Ishikawa (cell line): ENCODE measurements at regions not wholly inside any gene's neighbourhood (a gene's known extent, or its start where the extent isn't known, plus 50 kb on each side); places are given as distances from the start of the nearest gene placed in this dataset.

Experiments used
- CEBPB ChIP-seq: IDR thresholded peaks from 2 replicates; pipeline ENCODE4 v1.6.1; 2012
- CREB1 ChIP-seq: IDR thresholded peaks from 2 replicates; pipeline ENCODE4 v1.6.1; 2012; ENCODE audit warnings: low read depth
- EGR1 ChIP-seq: IDR thresholded peaks from 2 replicates; pipeline ENCODE4 v1.6.1; 2012
- EP300 ChIP-seq: IDR thresholded peaks from 2 replicates; pipeline ENCODE4 v1.6.1; 2012; ENCODE audit warnings: borderline replicate concordance
- FOXM1 ChIP-seq: IDR thresholded peaks from 2 replicates; pipeline ENCODE4 v1.6.1; 2012; ENCODE audit warnings: low read depth, borderline replicate concordance
- NFIC ChIP-seq: IDR thresholded peaks from 2 replicates; pipeline ENCODE4 v1.6.1; 2012
- RAD21 ChIP-seq: IDR thresholded peaks from 2 replicates; pipeline ENCODE4 v1.6.1; 2012; ENCODE audit warnings: low read depth
- TAF1 ChIP-seq: IDR thresholded peaks from 2 replicates; pipeline ENCODE4 v1.6.1; 2012; ENCODE audit warnings: low read depth, mild to moderate bottlenecking
- TCF12 ChIP-seq: IDR thresholded peaks from 2 replicates; pipeline ENCODE4 v1.6.1; 2012; ENCODE audit warnings: low read depth
- TEAD4 ChIP-seq: IDR thresholded peaks from 2 replicates; pipeline ENCODE4 v1.6.1; 2012
- YY1 ChIP-seq: IDR thresholded peaks from 2 replicates; pipeline ENCODE4 v1.6.1; 2012; ENCODE audit warnings: low read depth
- ZBTB7A ChIP-seq: IDR thresholded peaks from 2 replicates; pipeline ENCODE4 v1.6.1; 2012; ENCODE audit warnings: low read depth
- TF ChIP-seq, protein P1 (sequence below): IDR thresholded peaks from 2 replicates; pipeline ENCODE4 v1.6.1; 2012
- TF ChIP-seq, protein P2 (sequence below): IDR thresholded peaks from 2 replicates; pipeline ENCODE4 v1.6.1; 2012; ENCODE audit warnings: low read depth, mild to moderate bottlenecking
- TF ChIP-seq, protein P3 (sequence below): IDR thresholded peaks from 2 replicates; pipeline ENCODE4 v1.6.1; 2012

DNA sequence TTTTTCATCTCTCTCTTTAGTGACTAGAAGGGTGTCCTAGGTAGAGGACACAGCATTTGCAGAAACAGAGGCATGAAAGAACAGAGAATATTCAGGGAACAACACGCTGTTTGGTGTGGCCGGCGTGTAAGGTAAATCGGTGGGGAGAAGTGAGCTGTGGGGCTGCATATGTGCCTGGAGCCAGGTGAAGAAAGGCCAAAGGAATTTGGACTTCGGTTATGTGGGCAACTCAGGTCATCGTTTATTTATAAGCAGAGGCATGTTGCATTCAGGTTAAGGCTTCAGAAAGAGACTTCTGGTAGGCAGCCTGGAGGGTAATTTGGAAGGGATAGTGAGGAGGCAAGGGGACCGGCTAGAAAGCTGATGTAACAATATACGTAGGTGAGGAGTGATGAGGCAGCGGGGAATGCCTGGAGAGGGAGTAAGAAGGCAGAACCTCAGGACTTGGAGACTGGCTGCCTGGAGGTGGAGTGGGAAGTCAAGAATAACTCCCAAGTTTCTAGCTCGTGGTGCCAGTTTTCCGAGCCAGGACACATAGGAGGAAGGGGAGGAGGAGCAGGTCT lies 64.1 kb upstream of the ACOT11 start:
- no peak for TF ChIP-seq RAD21
- TF ChIP-seq TAF1, result no peak
- no peak for TF ChIP-seq FOXM1
- TF ChIP-seq, protein P1, sequence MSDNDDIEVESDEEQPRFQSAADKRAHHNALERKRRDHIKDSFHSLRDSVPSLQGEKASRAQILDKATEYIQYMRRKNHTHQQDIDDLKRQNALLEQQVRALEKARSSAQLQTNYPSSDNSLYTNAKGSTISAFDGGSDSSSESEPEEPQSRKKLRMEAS, result no peak
- TF ChIP-seq EP300, result no peak
- no peak for TF ChIP-seq ZBTB7A
- TF ChIP-seq TEAD4, result no peak
- TF ChIP-seq, protein P2, sequence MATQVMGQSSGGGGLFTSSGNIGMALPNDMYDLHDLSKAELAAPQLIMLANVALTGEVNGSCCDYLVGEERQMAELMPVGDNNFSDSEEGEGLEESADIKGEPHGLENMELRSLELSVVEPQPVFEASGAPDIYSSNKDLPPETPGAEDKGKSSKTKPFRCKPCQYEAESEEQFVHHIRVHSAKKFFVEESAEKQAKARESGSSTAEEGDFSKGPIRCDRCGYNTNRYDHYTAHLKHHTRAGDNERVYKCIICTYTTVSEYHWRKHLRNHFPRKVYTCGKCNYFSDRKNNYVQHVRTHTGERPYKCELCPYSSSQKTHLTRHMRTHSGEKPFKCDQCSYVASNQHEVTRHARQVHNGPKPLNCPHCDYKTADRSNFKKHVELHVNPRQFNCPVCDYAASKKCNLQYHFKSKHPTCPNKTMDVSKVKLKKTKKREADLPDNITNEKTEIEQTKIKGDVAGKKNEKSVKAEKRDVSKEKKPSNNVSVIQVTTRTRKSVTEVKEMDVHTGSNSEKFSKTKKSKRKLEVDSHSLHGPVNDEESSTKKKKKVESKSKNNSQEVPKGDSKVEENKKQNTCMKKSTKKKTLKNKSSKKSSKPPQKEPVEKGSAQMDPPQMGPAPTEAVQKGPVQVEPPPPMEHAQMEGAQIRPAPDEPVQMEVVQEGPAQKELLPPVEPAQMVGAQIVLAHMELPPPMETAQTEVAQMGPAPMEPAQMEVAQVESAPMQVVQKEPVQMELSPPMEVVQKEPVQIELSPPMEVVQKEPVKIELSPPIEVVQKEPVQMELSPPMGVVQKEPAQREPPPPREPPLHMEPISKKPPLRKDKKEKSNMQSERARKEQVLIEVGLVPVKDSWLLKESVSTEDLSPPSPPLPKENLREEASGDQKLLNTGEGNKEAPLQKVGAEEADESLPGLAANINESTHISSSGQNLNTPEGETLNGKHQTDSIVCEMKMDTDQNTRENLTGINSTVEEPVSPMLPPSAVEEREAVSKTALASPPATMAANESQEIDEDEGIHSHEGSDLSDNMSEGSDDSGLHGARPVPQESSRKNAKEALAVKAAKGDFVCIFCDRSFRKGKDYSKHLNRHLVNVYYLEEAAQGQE, result no peak
- no peak for TF ChIP-seq TCF12
- TF ChIP-seq CEBPB, result no peak
- TF ChIP-seq YY1, result no peak
- no peak for TF ChIP-seq EGR1
- TF ChIP-seq CREB1, result no peak
- TF ChIP-seq NFIC, result no peak

DNA sequence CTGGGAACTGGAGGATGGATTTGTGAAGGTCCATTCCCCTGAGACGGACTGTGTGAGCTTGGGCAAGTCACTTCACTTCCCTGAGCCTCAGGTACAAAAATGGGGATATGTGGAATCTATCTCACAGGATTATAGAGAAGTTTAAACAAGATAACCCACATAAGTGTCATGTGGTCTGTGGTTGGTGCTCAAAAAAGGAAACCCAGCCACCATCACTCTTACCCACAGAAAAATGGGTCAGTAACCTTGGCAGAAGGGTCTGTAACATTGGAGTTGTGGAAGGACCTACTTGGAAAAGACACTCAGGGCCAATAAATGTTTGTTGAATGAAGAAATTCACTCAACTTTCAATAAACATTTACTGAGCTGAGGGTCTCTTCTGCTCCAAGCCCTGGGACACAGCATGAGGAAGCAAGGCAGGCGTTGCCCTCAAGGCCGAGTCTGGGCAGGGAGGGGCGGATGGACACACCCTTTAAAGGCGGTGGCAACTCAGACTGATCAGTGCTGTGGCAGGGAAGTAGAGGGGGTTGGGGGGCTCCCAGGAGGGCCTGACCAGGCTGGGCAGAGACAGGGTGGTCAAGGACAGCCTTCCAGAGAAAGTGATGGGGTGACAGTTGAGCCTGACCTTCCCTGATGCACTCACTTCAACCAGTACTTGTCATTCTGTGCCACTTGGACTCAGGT lies 66.7 kb upstream of the ACOT11 start:
- no peak for TF ChIP-seq TCF12
- no peak for TF ChIP-seq ZBTB7A
- TF ChIP-seq, protein P3, sequence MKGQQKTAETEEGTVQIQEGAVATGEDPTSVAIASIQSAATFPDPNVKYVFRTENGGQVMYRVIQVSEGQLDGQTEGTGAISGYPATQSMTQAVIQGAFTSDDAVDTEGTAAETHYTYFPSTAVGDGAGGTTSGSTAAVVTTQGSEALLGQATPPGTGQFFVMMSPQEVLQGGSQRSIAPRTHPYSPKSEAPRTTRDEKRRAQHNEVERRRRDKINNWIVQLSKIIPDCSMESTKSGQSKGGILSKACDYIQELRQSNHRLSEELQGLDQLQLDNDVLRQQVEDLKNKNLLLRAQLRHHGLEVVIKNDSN, result no peak
- TF ChIP-seq EP300, result no peak
- TF ChIP-seq TAF1, result no peak
- TF ChIP-seq YY1, result no peak
- no peak for TF ChIP-seq FOXM1
- TF ChIP-seq TEAD4, result no peak
- no peak for TF ChIP-seq RAD21
- TF ChIP-seq CEBPB, result no peak
- TF ChIP-seq, protein P1, result no peak
- TF ChIP-seq CREB1, result no peak
- TF ChIP-seq, protein P2, result no peak

DNA sequence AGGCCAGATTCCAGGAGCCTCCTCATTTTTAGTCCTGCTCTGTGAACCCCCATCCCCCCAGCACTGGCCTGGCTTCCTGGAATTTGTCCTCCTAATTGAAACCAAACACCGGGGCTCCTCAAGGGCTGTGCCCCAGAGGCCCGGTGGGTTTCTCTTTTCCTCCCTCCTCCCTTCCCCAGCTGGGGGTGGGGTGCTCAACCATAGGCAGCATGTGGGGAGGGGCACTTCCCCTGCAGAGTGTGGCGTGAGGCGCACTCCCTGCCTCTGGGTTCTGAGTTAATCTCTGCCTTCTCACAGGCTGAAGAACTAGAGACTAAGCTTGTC lies 67.5 kb upstream of the ACOT11 start:
- TF ChIP-seq YY1, result no peak
- no peak for TF ChIP-seq NFIC
- TF ChIP-seq, protein P2, result no peak
- TF ChIP-seq RAD21, result no peak
- no peak for TF ChIP-seq TCF12
- TF ChIP-seq FOXM1, result no peak
- TF ChIP-seq, protein P3, result no peak
- no peak for TF ChIP-seq TAF1
- no peak for TF ChIP-seq CEBPB
- TF ChIP-seq EGR1, result no peak
- TF ChIP-seq CREB1, result no peak
- TF ChIP-seq, protein P1, result no peak
- TF ChIP-seq TEAD4, result no peak
- TF ChIP-seq EP300, result no peak
- no peak for TF ChIP-seq ZBTB7A
